SK-N-SH treated with all-trans-retinoic acid at 6 μM for 48 hours (cell line): ENCODE measurements at regions not wholly inside any gene's neighbourhood (a gene's known extent, or its start where the extent isn't known, plus 50 kb on each side); places are given as distances from the start of the nearest gene placed in this dataset.

ENCODE experiments used
- ARNTL ChIP-seq: fragments of 450-650 bp; formaldehyde crosslinking; IDR thresholded peaks from 2 replicates; pipeline ENCODE4 v1.5.0; 2020; ENCODE audit warnings: low read depth, mild to moderate bottlenecking, moderate library complexity, borderline replicate concordance
- BACH2 ChIP-seq: fragments of 250-450 bp; sonication (Bioruptor Pico); IDR thresholded peaks from 2 replicates; pipeline ENCODE4 v1.9.0; 2021; ENCODE audit warnings: mild to moderate bottlenecking, borderline replicate concordance
- CREB5 ChIP-seq: fragments of 250-450 bp; sonication (Bioruptor Pico); IDR thresholded peaks from 2 replicates; pipeline ENCODE4 v1.5.1; 2020; ENCODE audit warnings: low read depth, mild to moderate bottlenecking, moderate library complexity
- CSDC2 ChIP-seq: fragments of 250-450 bp; sonication (Bioruptor Pico); IDR thresholded peaks from 2 replicates; pipeline ENCODE4 v1.5.0; 2020; ENCODE audit warnings: mild to moderate bottlenecking, moderate library complexity
- CSRNP3 ChIP-seq: fragments of 250-450 bp; sonication (Bioruptor Pico); IDR thresholded peaks from 2 replicates; pipeline ENCODE4 v1.5.1; 2021; ENCODE audit warnings: mild to moderate bottlenecking, moderate library complexity
- ISL1 ChIP-seq: fragments of 250-450 bp; sonication (Bioruptor Pico); IDR thresholded peaks from 2 replicates; pipeline ENCODE4 v2.1.2; 2022; ENCODE audit warnings: mild to moderate bottlenecking, moderate library complexity
- PATZ1 ChIP-seq: fragments of 250-450 bp; sonication (Bioruptor Pico); IDR thresholded peaks from 2 replicates; pipeline ENCODE4 v1.8.0; 2020; ENCODE audit warnings: mild to moderate bottlenecking, moderate library complexity, borderline replicate concordance
- POU6F1 ChIP-seq: fragments of 250-450 bp; sonication (Bioruptor Pico); IDR thresholded peaks from 2 replicates; pipeline ENCODE4 v1.8.0; 2021; ENCODE audit warnings: low read depth, mild to moderate bottlenecking, moderate library complexity, borderline replicate concordance
- RARB ChIP-seq: fragments of 250-450 bp; sonication (Bioruptor Pico); IDR thresholded peaks from 2 replicates; pipeline ENCODE4 v1.8.0; 2021; ENCODE audit warnings: mild to moderate bottlenecking, moderate library complexity
- TOX ChIP-seq: fragments of 250-450 bp; sonication (Bioruptor Pico); IDR thresholded peaks from 2 replicates; pipeline ENCODE4 v1.8.0; 2021; ENCODE audit warnings: mild to moderate bottlenecking, moderate library complexity, borderline replicate concordance
- TSHZ2 ChIP-seq: fragments of 250-450 bp; sonication (Bioruptor Pico); IDR thresholded peaks from 2 replicates; pipeline ENCODE4 v1.5.0; 2020; ENCODE audit warnings: mild to moderate bottlenecking, moderate library complexity
- ZFP3 ChIP-seq: fragments of 250-450 bp; sonication (Bioruptor Pico); IDR thresholded peaks from 2 replicates; pipeline ENCODE4 v1.5.0; 2020; ENCODE audit warnings: mild to moderate bottlenecking, moderate library complexity
- ZFP30 ChIP-seq: fragments of 450-650 bp; formaldehyde crosslinking; IDR thresholded peaks from 2 replicates; pipeline ENCODE4 v1.5.0; 2022; ENCODE audit warnings: mild to moderate bottlenecking, moderate library complexity

GRCh38 chr6:148004651-148005050 is 338.0 kb upstream of the SASH1 start:
- TF ChIP-seq ISL1 (CRISPR knock-in tag) = no peak
- TF ChIP-seq CREB5 (CRISPR knock-in tag) = no peak
- no peak for TF ChIP-seq POU6F1 (CRISPR knock-in tag)
- no peak for TF ChIP-seq TOX (CRISPR knock-in tag)
- no peak for TF ChIP-seq TSHZ2
- TF ChIP-seq PATZ1 = no peak
- no peak for TF ChIP-seq ARNTL (CRISPR knock-in tag)
- TF ChIP-seq ZFP30 (CRISPR knock-in tag) = no peak
- no peak for TF ChIP-seq CSRNP3
- TF ChIP-seq RARB (CRISPR knock-in tag) = no peak
- TF ChIP-seq BACH2 (CRISPR knock-in tag) = no peak
- TF ChIP-seq ZFP3 = no peak
- TF ChIP-seq CSDC2 (CRISPR knock-in tag) = no peak
